8988T (cell line): ENCODE measurements at regions not wholly inside any gene's neighbourhood (a gene's known extent, or its start where the extent isn't known, plus 50 kb on each side); places are given as distances from the start of the nearest gene placed in this dataset.

Source experiments
- DNase-seq: peaks from one replicate; pipeline ENCODE4 v3.0.0; 2011

DNA sequence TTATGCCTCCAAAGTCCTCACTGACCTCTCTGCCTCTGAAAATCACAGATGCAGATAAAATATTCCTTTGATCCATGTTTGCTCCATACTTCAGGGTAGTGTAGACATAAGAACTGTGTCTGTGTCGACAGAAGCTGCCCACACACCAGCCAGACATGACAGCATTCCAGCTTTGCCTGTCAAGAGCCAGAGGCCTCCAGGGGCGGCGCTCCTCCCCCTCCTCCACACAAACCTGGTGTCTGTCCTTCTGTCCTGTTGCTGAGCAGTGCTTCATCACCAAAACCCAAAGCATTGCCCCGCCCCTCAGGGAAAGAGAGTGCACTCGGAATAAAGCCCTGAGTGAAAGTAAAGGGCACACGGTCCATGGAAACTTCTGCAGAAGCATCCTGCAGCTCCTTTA is 379.4 kb downstream of the FBXW7 start:
- DNase-seq: no peak

DNA sequence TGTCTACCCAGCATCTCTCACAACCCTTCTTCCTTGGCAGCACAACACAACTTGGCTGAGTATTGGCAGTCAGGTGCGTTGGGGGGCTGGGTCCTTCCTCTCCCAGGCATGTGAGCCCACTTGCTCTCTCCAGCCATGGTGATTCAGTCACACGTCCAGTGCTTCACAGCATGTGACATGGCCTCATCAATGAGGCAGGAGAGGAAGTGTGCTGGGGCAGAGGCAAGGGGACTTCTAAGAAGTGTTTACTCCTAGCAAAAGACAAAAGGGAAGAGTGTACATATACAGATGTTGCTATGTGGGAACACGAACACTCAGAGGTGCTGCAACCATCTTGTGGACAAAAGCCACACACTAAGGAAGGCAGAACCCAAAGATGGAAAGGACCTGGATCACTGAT is 380.8 kb downstream of the FBXW7 start:
- DNase-seq: no peak

DNA sequence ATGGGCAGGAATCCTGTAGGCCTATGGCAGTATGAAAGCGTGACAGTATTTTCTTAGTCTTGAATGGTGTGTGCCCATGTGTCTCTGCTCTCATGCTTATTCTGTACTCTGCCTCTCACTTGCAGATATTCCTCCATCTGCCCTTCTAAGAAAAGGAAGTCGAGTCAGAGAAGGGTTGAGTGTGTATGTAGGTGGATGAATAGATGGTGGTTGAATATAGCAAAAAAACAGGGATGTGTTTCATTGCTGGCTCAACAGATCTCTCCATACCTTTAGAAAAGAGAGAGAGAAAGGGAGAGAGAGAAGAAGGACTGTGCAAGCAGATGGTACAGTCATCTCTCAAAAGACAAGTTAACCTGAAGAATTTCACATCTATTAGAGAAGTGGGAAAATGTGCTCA is 381.5 kb downstream of the FBXW7 start:
- no peak for DNase-seq

DNA sequence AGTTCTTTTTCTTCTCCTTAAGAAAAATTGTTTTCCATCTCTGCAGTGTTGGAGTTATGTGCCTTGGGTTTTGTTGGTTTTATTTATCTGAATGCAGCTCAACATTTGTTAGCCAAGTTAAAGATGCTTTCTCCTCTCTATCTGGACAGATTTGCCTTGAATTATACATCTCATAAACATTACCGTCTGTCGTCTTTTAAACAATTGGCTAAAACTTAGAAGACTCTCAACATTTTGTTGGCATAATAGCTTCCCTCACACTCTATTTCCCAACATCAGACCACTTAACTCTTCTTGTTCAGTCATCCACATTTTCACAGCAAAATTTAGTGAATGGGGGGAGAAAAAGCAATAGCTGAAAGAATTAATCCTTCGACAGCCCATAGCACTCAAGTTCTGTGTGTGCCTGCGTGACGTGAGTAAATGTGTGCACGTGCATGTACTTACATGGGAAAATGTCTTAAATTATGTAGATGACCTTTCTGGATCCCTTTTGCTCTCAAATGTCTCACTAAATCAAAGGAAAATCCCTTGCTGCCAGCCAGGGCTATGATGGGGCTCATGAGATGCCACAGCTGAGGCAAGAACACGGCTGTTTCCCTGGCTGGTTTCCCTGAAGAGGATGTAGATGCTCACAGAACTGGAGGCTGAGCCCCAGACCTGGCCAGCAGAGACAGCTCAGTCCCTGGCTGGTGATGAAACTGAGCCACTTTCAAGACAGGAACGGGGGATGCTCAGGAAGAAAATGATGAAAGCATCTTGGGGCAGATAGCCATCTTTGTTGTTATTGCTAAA is 382.2 kb downstream of the FBXW7 start:
- DNase-seq: no peak

DNA sequence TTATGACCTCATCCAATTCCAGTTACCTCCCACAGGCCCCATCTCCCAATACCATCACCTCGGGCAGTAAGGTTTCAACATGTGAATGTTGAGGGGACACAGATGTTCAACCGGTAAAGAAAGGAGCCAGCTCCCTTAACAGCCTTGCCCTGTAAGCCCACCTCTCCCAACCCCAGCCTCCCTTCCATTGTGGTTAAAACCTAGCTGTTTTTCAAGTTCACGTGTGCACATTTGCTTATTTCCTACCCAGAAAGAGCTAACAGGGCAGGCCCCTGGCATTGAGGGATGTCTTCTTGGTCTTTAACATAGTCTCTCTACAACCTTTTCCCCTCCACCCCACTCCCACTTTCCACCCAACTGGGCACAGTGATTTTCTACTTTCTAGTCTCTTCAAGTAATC is 385.7 kb downstream of the FBXW7 start:
- no peak for DNase-seq

DNA sequence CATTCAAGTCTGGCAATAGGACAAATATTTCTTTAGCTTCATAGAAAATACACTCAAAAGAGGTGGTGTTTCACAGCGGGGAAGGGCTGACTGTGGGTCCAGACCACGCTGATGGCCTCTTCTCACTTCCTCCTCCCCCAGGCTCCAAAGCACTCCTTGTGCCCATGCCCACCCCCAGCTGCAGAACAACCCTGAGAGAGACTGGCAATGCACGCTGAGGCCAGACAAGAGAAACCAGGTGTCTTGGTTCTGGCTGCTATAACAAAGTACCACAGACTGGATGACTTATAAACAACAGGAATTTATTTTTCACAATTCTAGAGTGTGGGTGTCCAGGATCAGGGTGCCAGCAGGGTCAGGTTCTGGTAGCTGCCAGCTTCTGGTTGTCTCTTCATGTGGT is 386.1 kb downstream of the FBXW7 start:
- no peak for DNase-seq

DNA sequence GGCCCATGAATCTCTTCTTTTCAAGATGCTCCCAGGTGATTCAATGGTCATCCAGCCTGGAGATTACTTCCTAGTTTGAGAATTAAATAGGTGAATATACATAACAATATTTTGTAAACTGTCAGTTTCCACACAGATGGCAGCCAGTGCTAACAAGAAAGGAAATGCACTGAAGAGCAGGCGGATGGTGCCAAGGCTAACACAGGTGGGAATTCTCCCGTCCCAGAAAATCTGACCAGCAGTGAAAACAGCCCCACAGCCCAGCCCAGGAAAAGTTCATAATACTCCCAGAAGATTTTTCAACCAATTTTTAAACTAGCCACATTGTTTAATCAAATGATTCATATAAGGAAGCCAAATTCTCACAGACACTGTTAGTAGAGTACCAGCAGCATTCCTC is 387.2 kb upstream of the GATB start:
- no peak for DNase-seq

DNA sequence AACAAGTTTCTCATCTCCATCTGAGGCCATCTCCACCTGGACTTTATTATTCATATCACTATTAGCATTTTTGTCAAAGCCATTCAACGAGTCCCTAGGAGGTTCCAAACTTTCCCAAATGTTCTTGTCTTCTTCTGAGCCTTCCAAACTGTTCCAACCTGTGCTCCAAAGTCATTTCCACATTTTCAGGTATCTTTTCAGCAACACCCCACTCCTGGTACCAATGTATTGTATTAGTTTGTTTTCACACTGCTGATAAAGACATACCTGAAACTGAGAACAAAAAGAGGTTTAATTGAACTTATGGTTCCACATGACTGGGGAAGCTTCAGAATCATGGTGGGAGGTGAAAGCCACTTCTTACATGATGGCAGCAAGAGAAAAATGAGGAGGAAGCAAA is 385.4 kb upstream of the GATB start:
- no peak for DNase-seq

DNA sequence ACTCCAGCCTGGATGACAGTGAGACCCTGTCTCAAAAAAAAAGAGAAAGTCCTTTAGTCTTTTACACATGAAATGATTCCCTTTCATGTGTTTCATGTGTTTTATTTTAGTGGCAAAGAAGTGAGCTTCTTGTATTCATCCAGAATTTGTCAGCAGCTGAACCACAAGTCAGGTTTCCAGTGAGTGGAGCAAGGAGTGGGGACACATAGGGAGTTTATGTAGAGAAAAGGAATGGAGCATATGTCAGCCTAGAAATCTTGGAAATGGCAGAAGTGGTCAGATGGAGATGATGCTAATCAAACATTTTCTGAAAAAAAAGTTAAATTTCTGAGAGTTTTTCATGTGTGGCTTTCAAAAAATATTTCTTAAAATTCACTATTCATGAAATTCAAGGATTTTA is 383.0 kb upstream of the GATB start:
- DNase-seq: no peak

DNA sequence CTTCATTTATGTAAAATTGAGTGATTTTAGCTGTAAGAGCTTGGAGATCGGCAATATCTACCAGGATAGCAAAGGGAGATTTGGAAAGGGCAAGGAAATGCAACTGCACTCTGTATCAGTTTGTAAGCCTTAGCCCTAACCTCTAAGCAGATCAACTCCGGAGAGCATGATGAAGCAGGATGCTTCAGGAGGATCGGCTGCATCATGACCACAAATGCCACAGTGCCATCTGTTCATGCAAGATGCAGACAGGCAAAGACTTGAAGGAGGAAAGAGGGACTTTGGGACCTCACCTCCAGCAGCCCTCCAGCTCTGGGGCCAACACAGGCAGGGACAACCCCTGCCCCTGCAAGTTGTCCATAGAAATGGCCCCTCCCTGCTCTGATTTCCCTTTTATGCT is 377.6 kb upstream of the GATB start:
- DNase-seq: no peak

DNA sequence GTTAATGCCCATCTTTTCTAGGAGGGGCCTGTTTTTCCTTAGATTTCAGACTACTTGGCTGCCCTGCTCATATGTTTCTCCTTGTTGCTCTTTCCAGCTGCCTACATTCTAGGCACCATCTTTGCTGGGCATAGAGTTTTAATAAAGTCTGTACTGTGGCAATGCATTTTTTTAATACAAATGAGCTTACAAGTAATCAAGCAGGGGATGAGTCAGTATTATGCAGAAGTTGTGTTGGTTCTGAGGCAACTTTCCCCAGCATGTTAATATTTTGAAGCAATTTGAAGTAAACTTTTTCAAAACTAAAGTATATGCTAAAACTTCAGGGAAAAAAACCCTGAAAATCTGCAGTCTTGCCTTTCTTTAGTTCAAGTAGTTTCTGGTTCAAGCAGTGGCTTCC is 372.0 kb upstream of the GATB start:
- no peak for DNase-seq

DNA sequence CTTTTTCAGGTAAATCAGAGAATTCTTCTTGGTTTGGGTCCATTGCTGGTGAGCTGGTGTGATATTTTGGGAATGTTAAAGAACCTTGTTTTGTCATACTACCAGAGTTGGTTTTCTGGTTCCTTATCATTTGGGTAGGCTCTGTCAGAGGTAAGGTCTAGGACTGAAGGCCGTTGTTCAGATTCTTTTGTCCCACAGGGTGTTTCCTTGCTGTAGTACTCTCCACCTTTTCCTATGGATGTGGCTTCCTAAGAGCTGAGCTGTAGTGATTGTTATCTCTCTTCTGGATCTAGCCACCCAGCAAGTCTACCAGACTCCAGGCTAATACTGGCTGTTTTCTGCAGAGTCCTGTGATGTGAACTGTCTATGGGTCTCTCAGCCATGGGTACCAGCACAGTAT is 367.5 kb upstream of the GATB start:
- no peak for DNase-seq

DNA sequence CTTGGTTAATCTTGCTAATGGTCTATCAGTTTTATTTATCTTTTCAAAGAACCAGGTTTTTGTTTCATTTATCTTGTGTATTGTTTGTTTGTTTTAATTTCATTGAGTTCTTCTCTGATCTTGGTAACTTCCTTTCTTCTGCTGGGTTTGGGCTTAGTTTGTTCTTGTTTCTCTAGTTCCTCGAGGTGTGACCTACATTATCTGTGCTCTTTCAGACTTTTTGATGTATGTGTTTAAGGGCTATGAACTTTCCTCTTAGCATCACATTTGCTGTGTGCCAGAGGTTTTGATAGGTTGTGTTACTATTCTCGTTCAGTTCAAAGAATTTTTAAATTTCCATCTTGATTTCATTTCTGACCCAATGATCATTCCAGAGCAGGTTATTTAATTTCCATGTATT is 365.4 kb upstream of the GATB start:
- no peak for DNase-seq

DNA sequence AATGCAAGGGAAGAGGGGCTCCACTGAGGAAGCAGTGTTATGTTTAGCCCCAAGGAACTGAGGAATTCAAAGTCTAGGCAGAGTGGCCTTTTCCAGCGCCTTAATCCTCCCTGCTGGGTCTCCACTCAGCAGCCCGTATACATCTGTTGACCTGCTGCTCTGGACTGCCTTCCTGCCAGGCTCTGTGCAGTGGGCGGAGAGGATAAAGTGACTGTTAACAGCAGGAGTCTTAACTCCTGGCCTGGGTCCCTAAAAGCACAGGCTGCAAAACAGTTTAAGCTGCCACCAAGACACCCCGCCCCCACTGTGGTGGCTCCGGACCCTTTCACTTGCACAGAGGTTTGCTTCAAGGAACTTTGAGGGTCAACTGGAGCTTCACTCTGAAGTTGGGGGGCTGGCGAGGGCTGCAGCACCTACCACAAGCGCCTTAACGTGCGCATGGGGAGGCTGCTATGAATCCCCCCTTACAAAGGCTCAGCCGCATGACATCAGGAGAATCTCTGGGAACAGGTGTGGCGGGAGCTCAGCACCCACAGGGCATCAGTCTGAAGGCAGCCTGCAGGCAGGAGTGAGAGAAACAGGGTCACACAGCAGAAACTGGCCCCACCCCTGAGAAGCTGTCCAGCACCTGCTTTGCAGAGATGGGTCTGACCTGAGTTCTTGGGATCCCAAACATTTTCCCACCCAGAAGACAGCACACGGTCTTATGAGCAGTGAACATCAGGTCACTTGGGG is 358.2 kb upstream of the GATB start:
- no peak for DNase-seq

DNA sequence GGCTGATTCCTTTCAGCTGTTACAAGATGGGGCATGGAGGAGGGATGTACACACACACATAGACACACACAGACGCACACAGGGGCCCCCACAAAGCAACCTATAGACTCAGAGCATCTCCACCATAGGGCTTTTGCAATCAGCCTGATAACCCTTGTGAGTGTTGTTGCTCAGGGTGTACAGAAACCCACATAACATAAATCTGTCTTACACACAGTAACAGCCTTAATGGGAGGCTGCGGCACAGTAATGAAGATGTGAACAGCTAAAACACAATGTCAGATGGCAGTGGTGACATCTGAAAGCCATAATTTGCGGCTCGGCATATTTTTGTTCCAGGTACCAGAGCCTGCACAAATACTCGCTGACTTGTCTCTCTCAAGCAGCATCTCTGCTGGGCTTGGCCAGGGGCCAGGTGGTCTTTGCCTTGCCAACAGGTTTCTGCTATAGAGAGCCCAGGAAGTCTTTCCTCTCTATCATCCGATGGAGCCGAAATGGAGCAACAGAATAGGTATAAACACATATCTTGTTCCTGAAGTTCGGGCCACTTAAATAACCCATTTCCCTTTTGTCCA is 357.2 kb upstream of the GATB start:
- no peak for DNase-seq

DNA sequence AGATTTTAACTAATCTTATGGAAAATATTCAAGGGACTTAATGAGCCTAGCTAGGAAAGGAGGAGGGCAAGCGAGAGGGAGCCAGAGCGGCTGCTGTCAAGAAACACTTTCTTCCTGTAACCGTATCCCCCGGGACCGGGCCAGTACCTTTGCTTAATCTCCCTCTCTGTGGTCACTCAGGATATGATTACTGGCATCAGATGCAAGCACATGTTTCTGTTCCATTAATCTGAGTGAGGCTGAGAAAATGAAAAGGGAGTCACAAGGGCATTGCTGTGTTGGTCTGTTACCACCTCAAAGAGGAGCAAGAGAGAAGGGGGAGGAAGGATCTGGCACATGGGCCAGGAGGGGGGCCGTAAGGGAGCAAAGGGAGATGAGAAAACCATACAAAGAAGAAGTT is 356.7 kb upstream of the GATB start:
- no peak for DNase-seq

DNA sequence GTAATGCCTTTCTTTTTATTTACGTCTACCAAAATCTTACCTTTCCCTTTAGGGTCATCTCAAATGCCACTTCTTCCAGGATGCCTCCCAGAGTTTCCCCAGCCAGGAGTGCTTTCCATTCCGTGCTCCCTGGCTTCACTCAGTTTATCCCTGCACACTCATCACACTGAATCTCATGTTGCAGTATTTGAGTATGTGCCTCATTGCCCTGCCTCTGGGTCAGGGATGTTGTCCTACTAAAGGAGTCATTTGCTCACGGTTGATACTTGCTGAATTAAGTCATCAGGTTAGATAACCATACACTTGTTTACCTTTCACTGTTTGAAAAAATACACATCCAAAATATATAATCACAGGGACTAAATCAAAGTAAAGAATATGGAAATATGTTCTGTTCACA is 356.2 kb upstream of the GATB start:
- no peak for DNase-seq

DNA sequence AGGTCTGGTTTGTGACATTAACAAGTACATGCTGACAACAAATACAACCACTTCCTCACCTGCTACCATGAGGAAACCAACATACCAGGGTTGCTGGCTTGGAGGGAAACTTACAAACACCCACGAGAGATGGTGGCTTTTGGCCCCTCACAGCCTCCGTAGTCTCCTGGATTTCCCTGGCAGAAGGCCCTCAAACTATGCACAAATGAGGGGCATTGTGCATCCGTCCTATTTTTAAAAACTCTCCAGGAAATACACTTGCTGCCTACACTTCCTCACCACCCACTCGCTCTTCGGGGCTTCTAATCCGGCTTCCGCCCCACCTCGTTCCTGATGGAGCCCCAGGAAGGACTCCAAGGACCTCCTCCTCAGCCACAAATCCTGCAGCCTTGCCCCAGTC is 355.0 kb upstream of the GATB start:
- DNase-seq: no peak

DNA sequence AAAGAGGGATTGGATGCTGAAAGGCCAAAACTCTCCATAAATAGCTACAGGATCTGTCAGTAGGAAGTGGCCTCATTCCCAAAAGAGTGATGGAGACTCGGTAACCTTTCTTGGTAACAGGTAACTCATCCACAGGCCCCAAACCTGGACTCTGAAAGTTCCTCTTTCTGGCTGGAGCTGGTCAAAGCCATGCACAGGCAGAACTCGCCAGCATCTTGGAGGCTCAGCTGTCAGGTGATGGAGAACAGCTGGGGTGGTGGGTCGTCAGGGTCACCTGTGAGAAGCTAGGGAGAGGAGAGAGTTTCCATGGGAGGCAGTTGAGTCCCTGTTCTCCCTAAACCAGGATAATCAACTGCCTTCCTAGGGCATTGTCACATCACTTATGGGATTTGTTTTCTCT is 354.3 kb upstream of the GATB start:
- DNase-seq: no peak

DNA sequence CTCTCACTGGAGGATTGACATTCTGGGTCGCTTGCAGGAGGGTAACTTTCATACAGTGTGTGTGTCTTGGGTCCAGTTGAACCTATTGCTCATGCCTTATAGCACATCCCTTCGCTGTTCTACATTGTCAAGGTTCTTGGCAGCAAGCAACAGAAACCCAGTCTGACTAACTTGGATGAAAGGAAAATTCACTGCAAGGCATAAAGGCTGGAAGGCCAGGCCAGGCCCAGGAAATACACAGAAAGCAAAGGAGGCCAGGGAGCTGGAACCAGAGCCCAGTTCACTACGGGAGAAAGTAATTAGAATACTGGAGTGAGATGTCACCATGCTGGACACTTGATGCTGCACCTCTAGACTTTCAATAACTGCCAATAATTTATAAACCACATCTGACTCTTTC is 353.8 kb upstream of the GATB start:
- no peak for DNase-seq

DNA sequence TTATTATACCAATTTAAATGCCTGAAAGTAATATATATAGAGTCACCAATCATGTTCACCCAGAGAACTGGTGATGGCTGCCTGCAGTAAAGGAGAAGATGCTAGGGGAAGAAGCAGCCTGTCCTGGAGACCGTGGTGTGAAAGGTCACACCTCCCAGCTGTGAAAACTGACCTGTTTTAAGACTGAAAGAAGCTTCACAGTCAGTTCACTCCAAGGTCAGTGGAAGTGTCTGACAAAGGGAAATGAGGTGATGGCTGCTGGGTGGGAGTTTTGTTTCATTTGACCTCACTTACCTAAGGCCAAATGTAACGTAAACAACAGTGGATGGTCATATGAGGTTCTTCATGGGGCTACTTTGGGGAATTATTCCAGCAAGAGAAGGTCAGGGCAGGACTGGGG is 352.1 kb upstream of the GATB start:
- no peak for DNase-seq

DNA sequence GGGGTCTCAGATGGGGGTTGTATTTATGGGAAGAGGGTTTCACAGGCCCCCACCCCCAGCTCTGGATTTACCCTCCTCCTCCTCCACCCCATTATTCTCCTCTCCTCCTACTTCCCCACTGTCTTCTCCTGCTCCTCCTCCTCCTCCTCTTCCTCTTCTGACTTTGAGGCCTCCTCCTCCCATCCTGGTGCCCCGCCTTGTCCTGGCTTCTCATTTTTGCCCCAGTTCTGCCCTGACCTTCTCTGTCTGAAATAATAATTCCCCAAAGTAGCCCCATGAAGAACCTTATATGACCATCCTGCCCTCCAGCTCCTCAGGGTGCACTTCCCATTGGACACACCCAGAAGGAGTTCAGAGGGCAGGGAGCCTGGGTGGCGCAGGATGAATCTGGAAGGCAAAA is 351.4 kb upstream of the GATB start:
- DNase-seq: no peak

DNA sequence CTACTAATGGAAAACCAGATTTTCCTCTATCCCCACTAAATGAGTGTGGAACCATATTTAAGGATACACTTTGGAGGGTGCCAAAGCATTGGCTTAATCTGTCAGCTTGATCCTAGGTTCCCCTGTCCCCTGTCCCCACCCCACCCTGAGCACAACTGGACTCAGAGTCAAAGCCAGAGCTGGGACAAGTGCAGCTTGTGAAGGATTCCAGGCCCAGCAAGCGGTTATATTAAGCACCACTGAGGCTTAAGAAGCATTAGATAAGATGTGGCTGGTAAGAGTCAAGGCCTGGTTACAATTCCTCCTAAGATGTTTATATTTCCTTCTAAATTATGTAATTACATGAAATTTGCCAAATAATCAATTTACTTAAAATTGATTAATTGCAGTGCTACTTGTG is 350.0 kb upstream of the GATB start:
- DNase-seq: no peak
